CD4-positive, alpha-beta T cell treated with Interferon gamma for 1 hour (primary cell): ENCODE measurements at regions not wholly inside any gene's neighbourhood (a gene's known extent, or its start where the extent isn't known, plus 50 kb on each side); places are given as distances from the start of the nearest gene placed in this dataset.
"Not testable (repeated sequence)": the region's sequence is repeated elsewhere in the genome, so short reads cannot be mapped to it uniquely, and the experiment has no call there.

Experiments
- DNase-seq: peaks from one replicate; pipeline ENCODE4 v3.0.0-alpha.2; 2020

DNA sequence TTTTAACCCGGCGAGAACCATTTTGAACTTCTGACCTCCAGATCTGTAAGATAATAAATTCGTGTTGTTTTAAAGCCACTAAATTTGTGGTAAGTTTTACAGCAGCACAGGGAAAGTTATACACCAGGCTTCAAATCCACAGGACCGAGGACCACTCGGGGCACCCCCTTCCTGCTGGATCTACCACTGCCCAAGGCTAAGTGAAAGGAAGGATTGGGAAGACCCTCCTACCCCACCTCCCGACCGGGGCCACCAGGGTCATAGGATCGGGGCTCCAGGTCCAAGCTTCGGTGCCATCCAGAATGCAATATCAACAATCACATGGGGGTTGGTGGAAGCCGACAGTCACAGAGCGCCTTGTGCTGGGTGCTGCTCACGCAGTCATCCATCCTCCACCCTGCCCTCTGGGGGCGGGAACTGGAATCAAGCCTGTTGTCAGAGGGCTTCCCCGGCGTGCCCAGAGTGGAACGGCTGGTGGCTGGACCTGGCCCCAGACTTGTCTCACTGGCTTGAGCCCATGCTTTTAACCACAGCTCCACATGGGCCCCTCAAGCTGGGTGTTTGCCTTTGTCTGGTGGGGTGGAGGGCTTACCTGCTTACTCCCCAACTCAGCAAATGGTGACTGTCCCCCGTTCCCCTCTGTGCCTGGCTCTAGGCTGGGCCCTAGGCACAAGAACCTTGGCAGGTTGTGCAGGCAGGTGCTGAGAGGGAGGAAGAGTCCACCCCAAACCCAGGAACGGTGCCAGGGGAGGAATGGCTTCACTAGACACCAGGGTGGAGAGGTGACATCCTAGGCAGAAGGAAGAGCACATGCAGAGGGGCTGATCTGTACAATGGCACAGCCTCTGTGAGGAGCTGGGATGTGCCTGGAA is 180.3 kb upstream of the RTL1 start:
- DNase-seq = no peak

DNA sequence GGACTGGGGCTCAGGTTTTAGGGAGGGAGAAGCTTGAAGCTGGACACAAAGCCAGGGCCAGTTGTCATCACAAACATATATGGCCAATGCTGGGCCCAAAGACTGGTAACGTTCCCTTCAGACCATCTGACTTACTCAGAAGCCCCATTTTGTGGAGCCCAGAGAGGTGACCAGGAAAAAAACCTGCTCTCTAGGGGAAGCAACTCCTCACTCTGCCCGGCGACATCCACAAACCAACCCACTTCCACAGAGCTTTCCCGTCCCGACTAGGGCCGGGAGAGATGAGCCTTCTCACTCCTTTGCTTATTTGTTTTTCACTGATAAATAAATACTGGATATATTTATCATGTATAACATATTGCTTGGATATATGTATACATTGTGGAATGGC is 180.9 kb upstream of the RTL1 start:
- no peak for DNase-seq

DNA sequence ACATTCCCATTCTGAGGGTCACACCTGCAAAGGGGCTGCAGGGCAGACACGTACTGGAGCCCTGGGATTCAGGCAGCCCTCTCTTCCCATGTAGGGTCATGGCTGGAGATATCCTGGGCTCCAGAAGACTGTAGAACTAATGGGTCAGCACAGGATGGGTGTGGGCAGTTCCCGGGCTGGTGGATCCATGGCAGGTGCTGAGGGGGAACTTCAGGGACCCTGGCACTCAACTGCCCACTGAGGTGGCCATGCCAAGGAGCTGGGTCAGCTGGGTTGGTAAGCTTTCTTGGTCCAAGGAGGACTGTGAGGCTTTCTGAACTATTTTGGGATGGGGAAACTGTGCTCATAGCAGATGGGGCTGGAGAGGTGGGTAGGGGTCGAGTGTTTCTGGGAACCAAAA is 183.4 kb upstream of the RTL1 start:
- DNase-seq = no peak

DNA sequence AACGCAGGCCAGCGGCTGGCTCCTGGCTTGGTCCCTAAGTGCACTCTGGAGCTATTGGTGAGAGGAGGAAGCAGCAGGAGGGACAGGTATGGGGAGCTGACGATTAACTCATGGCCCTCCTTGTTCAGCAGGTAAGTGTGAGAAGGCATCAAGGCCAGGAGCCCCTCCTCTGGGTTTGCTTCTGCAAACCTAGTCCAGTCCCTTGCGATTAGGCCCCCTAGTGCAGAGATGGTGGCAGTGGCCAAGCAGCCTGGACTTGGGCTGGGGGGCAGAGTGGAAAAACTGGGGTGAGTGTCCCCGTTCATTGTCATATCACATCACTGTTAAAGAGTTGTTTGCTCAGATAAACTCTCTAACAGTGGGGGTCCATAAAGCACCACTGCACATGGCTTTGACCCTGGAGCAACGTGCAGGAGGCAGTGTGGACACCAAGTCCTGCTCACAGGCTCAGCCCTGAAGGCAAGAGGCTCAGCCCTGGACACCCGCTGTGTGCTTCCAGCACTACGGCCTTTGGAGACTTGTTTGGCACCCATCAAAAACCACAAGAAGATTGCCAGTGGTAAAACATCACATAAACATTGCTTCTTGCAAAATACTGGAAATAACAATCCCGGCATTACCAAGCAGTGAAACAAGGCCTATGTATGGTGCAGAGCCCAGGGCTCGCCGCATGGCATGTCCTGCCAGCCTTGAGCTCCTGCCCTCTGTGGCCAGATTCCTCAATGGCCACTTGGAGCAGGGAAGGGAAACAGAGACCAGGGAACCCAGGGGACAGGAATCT is 184.3 kb upstream of the RTL1 start:
- no peak for DNase-seq

DNA sequence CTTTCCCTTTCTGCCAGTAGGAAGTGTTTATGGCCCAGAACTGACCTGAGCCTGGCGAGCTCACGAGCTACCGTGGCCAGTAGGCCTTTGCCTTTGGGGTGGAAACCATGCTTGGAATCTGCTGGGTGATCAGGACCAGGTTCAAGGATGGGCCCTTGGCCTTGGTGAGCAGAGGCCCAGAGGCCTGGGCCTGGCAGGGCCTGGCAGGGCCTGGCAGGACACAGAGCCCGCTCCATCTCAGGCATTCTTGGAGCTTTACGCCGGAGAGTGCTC is 184.8 kb upstream of the RTL1 start:
- no peak for DNase-seq

DNA sequence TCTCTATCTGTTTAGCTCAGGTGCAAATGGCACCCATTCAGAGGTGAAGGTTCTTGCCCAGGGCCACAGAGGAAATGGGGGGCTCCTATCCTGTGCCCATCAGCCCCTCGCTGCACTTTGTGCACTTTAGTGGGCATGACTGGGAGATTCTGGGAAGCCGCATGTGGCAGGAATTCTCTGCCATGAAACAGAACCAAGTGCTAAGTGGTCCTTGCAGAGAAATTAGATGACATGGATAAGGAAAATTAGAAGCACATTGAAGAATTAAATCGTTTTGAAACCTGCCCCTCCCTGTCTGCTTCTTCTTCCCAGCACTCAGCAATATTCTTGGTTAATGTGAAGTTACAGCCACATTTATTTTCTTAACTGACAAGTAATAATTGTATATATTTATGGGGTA is 185.2 kb upstream of the RTL1 start:
- no peak for DNase-seq

DNA sequence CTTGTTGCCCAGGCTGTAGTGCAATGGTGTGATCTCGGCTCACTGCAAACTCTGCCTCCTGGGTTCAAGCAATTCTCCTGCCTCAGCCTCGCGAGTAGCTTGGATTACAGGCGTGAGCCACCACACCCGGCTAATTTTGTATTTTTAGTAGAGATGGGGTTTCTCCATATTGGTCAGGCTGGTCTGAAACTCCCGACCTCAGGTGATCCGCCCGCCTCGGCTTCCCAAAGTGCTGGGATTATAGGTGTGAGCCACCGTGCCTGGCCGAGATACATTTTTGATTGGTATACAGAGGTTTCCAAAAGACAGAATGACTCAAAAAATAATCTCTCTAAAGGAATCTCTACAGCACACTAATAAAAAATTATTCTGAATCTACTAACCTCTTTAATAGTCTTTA is 187.0 kb upstream of the RTL1 start:
- not testable (repeated sequence) for DNase-seq

DNA sequence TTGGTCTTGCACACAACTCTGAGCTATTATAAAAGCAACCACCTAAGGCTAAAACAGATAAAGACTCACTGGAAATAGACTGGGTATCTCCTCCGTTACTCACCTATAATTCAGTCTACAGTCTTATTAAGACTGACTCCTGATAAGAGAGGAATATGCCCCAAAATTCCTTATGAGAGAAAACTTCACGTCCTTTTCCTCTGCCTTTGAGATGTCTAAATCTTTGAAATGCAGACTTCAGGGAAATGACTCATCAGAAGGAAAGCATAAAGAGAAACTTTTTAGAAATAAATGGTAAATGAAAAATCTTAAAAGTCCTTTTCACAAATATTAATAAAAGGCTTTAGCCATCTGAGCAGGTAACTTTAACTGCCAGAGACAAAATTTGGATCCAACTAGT is 187.5 kb upstream of the RTL1 start:
- DNase-seq = no peak

DNA sequence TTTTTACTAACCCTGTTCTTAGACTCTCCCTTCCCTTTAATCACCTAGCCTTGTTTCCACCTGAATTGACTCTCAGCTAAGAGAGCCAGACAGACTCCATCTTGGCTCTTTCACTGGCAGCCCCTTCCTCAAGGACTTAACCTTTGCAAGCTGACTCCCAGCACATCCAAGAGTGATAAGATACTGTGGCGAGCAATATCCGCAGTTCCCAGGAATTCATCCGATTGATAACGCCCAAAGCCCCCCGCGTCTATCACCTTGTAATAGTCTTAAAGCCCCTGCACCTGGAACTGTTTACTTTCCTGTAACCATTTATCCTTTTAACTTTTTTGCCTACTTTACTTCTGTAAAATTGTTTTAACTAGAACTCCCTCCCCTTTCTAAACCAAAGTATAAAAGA is 191.4 kb upstream of the RTL1 start:
- DNase-seq = not testable (repeated sequence)

DNA sequence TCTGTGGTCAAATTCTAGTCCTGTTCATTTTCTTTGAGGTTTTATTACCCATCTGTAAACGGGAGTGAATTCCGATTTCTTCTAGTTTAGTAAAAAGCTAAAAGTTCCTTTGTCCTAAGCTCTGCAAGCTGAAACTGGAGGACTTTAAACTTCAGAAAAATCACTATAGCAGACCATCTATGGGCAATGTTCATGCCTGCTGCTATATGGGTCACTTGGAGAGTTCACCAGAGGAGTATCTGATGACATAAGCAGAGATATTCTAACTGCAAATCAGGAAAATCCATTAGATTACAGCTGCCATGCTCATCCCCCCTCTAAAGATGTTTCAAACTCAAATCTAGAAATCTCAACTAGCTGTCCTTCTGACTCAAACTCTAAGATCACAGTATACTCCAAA is 193.0 kb upstream of the RTL1 start:
- DNase-seq = no peak

DNA sequence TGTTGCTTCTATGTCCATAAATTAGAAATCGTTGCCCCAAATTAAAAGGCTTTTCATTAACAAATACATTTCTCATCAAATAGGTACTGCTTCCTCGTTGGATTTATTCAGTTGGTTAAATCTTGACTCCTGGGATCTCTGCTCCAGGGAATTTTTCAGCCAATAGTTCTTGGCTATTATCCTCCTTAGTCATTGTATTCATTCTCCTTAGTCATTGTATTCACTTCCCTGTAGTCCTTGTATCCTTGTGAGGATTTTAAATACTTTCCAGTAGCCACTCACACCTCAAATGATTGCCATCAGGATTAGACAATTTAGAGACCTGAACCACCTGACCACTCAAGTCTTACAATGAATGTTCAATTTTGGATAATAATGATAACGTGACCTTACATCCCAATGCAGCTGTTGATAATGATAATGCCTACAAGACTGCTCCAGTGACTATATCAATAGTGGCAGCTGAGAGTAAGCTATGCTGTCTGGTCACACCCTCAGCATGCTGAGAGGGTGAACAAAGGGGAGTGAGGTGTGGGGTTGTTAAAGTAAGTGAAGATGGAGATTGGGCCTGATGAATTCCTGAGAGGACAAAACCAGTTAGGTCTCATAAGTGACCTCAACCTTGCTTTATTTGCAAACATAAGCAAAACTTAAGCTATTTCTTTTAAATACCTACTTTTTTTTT is 193.7 kb upstream of the RTL1 start:
- no peak for DNase-seq

DNA sequence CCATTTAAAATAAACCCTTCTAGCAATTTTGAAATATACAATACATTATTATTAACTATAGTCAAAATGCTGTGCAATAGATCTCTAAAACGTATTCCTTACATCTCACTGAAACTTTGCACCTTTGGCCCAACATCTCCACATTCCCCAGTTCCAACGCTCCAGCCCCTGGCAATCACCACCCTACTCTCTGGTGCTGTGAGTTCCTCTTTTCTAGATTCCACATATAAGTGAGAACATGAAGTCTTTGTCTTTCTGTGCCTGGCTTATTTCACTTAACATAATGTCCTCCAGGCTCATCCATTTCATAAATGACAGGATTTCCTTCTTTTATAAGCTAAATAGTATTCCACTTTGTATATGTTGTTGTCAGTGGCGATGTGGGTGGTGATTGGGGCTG is 194.7 kb upstream of the RTL1 start:
- no peak for DNase-seq

DNA sequence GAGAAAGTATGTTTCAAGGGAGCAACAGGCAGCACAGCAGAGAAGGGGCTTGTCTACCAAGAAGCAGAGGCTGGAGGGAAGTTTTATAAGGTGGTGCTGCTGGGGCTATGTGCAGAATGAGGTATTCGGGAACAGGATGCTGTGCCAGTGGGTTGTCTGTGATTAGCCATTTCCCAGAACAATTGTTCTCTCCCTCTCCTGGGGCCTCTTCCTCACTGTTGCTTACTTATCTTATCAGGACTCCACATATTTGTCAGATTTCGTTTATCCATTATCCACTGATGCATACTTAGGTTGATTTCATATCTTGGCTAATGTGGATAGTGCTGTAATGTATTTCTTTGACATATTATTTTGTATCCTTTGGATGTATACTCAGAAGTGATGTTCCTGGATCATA is 195.1 kb upstream of the RTL1 start:
- DNase-seq = no peak

DNA sequence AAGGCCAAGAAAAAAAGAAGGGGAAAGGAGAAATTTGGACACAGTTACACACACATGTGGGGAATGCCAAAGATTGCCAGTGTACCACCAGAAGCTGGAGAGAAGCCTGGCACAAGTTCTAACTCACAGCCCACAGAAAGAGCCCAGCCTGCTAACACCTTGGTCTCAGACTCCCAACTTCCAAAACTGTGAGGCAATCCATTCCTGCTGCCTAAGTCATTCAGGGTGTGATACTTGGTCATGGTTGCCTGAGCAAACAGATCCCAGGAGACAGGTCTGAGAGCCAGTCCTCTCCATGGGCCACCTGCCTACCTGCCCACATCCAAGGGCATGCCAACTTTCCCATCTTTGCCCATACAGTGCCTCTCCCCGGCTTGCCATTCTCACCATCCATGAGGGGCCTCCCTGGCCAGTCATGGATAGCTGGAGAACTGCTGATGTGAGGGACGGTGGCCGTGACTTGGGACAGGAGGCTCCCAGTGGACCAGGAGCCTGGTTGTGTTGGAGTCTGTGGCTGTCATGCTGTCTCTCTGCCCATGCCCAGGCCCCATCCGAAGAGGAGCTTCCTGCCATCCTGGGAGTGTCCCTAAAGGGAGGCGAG is 198.0 kb upstream of the RTL1 start:
- DNase-seq = no peak

DNA sequence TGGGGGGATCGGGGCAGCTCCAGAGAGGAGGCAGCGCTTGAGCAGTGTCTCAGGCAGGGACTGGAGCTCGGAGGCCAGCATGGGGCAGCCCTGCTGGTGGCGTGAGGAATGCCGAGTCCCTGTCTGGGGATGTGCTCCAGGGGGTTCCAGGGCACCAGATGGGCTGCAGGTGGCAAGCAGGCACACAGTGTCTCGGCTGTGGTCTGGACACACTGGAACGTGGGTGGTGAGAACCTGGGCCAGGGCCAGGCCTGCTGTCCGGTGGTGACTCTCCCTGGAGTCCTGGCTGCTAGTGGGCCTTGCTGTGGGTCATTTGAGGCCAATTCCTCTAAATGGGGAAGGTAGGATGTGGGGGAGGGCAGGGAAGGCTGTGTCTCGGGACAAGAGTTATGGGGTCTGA is 199.4 kb upstream of the RTL1 start:
- no peak for DNase-seq

DNA sequence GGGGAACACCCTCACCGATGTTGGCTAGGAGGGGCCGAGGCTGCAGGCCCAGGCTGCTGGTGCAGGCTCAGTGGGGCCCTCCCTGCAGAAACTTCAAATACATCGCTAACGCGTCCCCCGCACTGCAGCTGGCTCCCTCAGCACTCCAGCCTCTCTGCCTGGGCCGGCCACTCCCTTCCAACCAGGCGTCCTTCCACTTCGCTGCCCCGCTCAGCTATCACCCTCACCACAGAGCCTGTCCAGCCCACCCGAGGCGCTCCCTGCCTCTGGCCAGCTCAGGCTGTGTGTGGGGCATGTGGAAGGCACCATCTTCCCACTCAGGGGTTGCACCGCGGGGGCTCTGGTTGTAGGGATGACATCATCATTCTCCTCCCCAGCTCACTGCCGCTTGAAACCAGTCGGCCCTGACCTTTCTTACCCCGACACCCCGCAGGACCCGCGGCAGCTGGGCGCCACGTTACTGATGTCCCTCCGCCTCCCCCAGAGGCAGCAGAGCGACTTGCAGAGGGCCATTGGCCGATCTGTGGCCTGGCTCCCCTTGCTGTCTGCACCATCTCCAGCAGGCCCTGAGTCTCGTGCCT is 199.9 kb upstream of the RTL1 start:
- no peak for DNase-seq

DNA sequence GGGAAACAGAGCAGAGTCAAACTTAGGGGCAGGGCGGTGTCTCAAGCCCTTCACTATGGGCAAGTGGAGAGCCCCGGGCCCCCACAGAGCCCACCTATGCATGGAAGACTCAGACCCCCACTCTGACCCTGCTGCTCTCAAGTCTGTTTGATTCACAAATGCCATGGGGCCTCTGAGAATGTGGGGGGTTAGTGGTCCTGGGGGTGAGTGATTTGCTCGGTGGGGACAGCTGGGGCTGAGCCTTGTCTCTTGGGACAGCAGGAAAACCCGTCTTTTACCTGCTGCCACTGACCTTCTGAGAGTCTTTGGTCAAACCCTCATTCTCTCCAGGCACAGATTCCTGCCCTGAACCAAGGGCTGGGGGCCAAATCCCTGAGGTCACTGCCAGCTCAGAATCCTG is 201.0 kb upstream of the RTL1 start:
- DNase-seq = no peak

DNA sequence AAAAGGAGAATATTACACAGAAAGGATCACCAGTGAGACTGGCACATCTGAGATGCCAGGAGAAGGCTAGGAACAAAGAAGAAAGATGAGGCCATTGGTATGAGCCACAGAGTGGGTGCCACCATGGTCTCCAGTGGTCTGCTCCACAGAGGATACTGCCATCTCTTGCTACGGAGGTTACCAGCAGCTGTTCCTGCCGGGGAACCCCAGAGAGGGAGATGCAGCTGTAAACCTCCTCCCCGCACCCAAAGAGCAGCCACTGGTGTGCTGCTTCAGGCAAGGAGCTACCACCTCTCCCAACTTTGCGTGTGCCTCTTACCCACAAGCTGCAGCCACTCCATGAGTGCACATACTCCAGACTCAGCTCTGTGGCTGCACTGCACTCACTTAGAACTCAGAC is 201.5 kb upstream of the RTL1 start:
- DNase-seq = no peak

DNA sequence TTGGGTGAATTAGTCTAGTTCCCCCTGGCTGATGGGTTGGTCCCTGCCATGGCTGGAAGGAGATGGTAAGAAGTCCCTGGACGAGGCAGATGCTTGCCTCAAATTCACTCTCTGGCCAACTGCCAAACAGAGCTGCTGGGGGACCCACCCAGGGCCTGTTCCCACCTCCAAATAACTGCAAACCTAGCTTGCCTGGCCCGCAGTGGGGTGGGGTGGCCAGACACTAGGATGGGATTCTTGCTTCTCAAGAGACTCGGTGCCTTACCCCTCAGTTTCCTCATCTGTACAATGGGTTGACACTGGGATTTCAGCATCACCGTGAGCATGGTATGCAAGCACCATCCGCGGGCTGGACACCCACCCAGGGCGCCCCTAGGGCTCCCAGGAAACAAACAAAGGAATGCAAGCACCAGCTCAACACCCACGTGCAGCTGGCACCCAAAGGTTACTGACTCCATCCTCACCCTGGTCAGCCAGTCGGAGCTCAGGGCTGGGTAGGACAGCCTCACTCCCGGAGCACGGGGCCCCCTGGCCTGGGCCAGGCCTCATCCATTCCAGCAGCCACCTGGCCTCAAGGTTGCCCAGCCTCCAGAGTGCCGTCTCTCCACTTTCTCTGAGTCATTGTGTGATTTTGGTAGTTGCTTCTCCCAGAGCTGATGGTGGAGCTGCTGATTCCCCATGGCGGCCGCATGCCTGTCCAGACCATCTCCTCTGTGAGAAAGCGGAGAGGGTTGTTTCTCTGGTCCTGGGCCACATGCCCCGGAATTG is 205.2 kb upstream of the RTL1 start:
- DNase-seq = no peak

DNA sequence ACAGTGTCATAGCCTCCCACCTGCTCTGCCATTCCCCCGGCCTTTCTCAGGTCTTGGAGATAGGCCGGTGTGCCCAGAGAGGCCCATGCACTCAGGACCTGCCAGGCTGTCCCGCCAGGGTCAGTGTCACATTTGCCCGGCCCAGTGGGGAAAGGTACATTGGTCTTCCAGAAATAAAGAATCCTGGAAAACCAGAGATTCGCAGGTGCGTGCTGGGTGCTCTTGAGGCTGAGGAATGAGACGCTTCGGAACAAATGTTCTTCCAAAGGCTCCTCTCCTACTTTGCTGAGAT is 205.8 kb upstream of the RTL1 start:
- DNase-seq = no peak

DNA sequence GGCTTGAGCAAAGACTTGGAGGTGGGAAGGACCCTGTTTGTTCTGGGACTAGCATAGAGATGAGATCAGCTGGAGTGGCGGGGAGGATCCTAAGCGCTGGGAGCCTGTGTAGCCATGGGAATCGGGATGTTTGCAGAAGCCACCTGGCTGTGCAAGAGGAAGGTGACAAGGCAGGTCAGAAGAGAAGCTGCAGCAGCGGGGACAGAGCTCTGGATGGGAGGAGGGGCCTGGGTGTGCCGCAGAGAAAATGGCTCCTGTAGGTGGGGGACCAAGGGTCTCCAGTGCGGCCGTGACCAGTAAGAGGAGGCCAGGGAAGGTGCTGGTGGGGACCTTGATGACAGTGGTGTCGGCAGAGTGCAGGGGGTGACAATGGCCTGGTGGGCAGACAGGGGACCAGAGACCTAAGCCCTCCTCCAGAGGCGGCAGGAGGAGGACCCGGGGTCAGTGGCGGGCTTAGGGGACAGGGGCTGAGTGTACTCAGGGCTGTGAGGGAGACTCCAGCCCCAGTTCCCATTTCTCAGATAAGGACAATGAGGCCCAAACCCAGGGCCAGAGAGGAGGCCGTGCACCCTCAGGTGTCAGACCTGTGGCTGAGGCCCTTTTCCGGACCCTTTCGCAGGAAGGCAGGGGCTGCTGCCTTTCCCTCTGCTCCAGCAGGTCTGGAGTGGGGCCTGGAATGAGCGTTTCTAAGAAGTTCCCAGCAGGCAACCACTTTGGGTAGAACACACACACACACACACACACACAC is 206.6 kb upstream of the RTL1 start:
- no peak for DNase-seq
